ENCODE measurements at regions not wholly inside any gene's neighbourhood (a gene's known extent, or its start where the extent isn't known, plus 50 kb on each side); places are given as distances from the start of the nearest gene placed in this dataset.
"Not testable (repeated sequence)": the region's sequence is repeated elsewhere in the genome, so short reads cannot be mapped to it uniquely, and the experiment has no call there.

GRCh38 chr15:67920524-67921240 is 80.8 kb upstream of the RNU6-1 start:
- no peak for DNase-seq (ENCODE audit: low read depth)

DNA sequence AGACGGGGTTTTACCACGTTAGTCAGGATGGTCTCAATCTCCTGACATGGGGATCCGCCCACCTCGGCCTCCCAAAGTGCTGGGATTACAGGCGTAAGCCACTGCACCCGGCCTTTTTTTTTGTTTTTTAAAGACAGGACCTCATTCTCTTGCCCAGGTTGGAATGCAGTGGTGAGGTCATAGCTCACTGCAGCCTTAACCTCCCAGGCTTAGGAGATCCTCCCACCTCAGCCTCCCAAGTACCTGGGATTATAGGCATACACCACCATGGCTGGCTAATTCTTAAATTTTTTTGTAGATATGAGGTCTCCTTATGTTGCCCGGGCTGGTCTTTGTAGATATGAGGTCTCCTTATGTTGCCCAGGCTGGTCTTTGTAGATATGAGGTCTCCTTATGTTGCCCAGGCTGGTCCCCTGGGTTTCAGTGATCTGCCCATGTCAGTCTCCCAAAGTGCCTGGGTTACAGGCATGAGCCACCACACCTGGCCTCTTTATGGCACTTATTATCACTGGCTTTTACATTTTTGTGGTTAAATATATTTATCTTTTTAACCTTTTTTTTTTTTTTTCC is 82.3 kb upstream of the RNU6-1 start:
- DNase-seq (ENCODE audit: low read depth): no peak

GRCh38 chr15:67922971-67923945 is 83.4 kb upstream of the RNU6-1 start:
- no peak for DNase-seq (ENCODE audit: low read depth)

GRCh38 chr15:67924359-67924974 is 84.6 kb upstream of the RNU6-1 start:
- DNase-seq (ENCODE audit: low read depth): no peak

GRCh38 chr15:67925182-67925581 is 85.3 kb upstream of the RNU6-1 start:
- DNase-seq (ENCODE audit: low read depth): no peak

DNA sequence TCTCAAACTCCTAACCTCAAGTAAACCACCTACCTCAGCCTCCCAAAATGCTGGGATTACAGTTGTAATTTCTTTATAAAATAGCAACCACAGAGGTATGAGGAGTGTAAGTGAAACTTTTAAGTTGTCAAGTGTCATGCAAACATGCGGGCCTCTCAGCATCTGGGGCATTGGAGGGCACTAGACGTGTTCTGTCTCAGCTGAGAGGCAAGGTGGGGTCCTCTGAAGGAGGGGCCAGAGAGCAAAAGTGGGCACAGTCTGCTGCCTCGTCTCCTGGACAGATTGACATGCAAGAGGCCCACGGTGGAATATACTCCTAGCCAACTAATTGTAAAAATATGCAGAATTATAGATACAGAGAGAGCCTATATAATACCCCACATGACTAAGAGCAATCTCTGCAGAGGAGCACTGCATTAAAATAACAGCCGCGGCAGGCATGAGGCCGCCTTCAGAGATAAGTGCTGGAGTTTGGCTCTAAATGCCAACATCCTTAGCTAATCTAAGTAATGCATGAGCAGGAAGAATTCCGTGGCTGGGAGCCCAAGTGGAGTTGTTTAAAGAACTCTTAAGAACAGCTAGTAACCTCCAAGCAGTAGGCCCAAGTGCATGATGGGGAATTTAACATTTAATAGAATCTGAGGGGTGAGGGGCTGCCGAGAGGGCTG is 87.8 kb upstream of the RNU6-1 start:
- no peak for DNase-seq (ENCODE audit: low read depth)

- DNase-seq (ENCODE audit: low read depth): no peak
These were observed 88.8 kb upstream of the RNU6-1 start for GRCh38 chr15:67928666-67929065.

GRCh38 chr15:67930720-67931119 is 90.9 kb upstream of the RNU6-1 start:
- no peak for DNase-seq (ENCODE audit: low read depth)

DNA sequence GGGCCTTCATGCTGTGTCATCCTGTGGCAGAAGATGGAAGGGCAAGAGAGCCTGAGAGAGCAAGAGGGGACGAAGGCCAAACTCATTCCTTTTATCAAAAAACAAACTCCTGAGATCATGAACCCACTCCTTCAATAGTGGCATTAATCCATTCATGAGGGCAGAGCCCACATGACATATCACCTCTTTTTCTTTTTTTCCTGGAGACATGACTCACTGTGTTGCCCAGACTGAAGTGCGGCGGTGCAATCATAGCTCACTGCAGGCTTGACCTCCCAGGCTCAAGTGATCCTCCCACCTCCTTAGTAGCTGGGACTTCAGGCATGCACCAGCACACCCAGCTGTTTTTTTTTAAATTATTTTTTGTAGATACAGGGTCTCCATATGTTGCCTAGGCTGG is 92.0 kb upstream of the RNU6-1 start:
- DNase-seq (ENCODE audit: low read depth): no peak

DNA sequence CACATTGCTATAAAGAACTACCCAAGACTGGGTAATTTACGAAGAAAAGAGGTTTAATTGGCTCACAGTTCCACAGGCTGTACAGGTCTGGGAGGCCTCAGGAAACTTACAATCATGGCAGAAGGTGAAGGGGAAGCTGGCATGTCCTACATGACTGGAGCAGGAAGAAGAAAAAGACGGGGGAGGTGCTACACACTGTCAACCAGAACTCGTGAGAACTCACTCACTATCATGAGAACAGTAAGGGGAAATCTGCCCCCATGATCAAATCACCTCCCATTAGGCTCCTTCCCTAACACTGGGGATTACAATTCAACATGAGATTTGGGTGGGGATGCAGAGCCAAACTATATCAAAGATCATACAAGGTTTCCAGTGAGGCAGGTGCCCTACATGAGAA is 94.3 kb upstream of the RNU6-1 start:
- DNase-seq (ENCODE audit: low read depth): not testable (repeated sequence)

DNA sequence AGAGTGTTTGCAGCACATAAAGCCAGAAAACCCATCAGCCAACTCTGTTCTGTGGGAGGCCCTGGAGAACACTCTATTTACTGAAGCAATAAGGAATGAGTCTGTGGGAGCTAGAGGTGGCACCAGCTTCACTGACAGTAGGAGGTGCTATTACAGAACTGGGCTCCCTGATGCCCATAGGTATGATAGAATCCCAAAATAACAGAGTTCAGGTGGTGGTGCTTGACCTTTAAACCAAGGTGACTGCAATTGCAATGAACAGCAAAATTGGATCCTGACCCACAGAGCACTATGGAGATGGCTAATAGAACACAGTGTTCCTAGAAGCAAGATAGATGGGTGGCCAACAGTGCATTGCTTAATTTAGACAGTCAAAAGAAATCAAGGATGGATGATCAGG is 95.4 kb upstream of the RNU6-1 start:
- no peak for DNase-seq (ENCODE audit: low read depth)

DNA sequence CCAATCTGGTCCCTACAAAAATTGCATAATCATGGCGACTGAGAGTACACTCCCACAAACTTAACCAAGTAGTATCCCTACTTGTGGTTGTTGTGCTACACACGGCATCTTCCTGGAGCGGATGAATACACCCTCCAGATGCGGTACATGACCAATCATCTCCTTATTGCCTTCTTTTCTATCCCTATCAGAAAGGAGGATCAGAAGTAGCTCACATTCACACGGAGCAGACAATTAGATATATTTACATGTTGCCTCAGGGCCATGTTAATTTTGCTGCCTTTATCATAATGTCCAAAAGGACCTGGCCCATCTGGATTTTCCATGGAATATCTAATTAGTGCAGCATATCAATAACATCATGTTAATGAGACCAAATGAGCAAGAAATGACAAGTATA is 96.4 kb upstream of the RNU6-1 start:
- no peak for DNase-seq (ENCODE audit: low read depth)

- no peak for DNase-seq (ENCODE audit: low read depth)
These were observed 97.4 kb upstream of the RNU6-1 start for GRCh38 chr15:67937153-67937761.

DNA sequence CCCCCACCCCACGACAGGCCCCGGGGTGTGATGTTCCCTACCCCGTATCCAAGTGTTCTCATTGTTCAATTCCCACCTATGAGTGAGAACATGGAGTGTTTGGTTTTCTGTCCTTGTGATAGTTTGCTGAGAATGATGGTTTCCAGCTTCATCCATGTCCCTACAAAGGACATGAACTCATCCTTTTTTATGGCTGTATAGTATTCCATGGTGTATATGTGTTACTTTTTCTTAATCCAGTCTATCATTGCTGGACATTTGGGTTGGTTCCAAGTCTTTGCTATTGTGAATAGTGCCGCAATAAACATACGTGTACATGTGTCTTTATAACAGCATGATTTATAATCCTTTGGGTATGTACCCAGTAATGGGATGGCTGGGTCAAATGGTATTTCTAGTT is 99.3 kb upstream of the RNU6-1 start:
- not testable (repeated sequence) for DNase-seq (ENCODE audit: low read depth)

DNA sequence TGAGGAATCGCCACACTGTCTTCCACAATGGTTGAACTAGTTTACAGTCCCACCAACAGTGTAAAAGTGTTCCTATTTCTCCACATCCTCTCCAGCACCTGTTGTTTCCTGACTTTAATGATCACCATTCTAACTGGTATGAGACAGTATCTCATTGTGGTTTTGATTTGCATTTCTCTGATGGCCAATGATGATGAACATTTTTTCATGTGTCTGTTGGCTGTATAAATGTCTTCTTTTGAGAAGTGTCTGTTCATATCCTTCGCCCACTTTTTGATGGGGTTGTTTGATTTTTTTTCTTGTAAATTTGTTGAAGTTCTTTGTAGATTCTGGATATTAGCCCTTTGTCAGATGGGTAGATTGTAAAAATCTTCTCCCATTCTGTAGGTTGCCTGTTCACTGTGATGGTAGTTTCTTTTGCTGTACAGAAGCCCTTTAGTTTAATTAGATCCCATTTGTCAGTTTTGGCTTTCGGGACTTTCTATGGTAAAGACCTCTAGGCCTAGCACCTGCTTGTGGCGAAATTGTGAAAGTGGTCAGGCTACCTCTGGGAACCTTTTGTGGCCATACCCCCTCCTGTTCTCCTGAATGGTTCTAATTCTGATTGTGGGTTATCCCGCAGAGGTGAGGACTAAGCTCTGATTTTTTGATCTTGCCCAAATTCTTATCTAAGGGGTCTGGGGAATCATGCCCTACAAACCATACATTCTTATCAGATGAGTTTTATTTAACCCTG is 99.9 kb upstream of the RNU6-1 start:
- DNase-seq (ENCODE audit: low read depth): not testable (repeated sequence)

GRCh38 chr15:67940324-67940719 is 100.5 kb upstream of the RNU6-1 start:
- DNase-seq (ENCODE audit: low read depth): no peak

DNA sequence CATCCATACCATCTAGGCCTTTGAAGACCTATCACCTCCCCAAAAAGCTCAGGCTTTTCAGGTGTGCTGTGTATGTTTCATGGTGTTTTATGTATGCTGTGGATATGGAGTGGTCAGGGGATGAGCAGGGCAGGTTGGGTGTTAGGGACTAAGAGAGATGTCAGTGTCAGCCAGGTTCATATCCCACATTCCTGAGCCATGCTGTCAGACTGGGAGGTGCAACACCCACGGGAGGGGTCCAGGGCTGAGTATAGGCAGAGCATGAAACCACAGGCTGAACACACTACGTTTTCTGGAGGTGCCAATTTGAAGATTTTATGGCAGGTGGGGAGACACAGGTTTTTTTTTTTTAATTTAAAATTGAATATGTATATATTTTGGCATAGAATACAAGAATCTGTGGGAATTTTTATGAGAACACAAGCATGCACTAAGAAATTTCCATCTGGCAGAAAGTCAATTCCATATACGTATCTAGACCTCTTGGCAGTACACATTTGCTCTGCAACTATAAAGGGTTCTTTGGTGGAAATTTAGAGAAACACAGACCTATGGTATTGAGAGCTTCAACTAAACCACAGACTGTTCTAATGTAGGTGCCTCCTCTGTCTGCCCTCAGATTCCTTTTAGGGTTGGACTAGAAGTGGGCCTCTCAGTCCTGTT is 101.9 kb upstream of the RNU6-1 start:
- DNase-seq (ENCODE audit: low read depth): no peak

DNA sequence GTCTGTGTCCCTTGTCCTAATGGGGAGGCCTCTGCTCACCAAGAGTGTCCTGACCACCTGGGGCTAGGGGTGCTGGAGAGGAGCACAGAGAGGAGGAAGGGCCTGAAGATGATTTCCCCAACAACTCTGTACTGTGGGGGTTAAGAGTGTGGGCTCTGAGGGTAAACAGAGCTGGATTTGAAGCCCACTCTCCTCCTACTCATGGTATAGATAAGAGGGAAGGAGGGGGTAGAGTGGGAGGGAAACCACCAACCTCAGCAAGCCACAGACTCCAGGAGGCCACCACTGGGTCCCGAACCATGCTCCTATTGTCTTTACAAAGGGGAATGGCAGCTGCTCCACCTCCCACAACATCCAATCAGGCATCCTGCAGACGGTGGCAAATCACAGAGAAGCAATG is 103.6 kb upstream of the RNU6-1 start:
- DNase-seq (ENCODE audit: low read depth): no peak

DNA sequence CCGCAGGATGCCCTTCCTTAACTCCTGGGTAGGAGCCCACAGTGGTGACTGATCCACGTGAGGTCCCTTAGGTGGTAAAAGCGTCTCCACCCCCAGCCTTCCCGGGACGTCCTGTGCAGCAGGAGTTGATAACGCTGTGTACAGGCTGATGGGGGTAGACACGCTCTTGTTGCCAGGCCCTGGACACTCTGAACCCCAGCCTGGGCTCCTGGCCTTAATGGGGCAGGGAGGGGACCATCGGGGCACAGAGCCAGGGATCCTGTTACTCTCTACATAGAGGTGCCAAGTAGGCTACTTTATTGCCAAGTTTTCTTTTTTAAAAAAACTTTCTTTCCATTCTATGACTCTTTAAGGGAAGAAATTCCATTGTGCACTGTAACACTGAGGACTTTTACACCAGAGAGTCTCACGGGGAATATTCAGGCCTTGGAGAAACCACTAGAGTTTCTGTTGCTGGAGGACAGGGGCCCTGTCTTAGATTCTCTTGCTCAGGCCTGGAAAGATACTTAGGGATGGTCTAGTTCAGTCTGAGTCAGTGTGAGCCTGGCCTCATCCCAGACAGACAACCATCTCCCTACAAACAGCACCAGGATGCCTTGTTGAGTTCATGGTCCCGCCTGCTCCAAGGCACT is 104.3 kb upstream of the RNU6-1 start:
- DNase-seq (ENCODE audit: low read depth): no peak

- DNase-seq (ENCODE audit: low read depth): no peak
These were observed 105.3 kb upstream of the RNU6-1 start for GRCh38 chr15:67945131-67945530.

Data from CMK (cell line).